NB4 (cell line): ENCODE measurements at regions not wholly inside any gene's neighbourhood (a gene's known extent, or its start where the extent isn't known, plus 50 kb on each side); places are given as distances from the start of the nearest gene placed in this dataset.

Source experiments
- MYC ChIP-seq: IDR thresholded peaks from 2 replicates; pipeline ENCODE4 v1.6.1; 2011; ENCODE audit warnings: low read depth, low read length
- POLR2A ChIP-seq: IDR thresholded peaks from 2 replicates; pipeline ENCODE4 v1.6.1; 2011; ENCODE audit warnings: mild to moderate bottlenecking; ENCODE audit not compliant: insufficient read length; ENCODE audit errors: extremely low read depth
- TF ChIP-seq, protein P1 (sequence below): IDR thresholded peaks from one replicate; pipeline ENCODE4 v1.5.1; 2012; ENCODE audit warnings: low read depth, low read length
- TF ChIP-seq, protein P2 (sequence below): IDR thresholded peaks from 2 replicates; pipeline ENCODE4 v1.6.1; 2011; ENCODE audit warnings: low read depth, low read length

DNA sequence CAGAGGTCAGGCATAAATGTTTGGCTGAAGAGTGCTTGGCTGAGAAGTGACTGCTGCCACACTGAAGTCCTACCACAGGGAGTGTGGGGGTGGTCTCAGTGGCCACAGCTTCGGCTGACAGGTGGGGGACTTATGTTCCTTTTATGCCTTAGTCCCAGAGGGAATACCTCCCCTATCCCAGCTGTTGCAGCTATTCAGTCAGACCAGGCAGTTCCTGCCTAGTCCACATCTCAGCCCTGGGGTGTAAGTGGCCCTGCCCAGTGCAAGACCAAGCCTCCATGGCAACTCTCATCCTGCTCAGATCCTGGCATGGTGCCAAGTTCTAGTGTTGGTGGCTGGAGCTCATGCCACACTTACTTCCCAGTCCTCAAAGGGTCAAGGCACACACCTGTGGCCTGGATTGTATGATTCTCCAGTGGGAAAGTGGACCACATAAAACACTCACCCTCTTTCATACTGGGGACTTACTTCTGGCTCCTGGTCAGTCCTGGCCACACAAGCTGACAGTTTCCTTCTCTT, 161.3 kb upstream of the CAND1 start:
- TF ChIP-seq, protein P1, sequence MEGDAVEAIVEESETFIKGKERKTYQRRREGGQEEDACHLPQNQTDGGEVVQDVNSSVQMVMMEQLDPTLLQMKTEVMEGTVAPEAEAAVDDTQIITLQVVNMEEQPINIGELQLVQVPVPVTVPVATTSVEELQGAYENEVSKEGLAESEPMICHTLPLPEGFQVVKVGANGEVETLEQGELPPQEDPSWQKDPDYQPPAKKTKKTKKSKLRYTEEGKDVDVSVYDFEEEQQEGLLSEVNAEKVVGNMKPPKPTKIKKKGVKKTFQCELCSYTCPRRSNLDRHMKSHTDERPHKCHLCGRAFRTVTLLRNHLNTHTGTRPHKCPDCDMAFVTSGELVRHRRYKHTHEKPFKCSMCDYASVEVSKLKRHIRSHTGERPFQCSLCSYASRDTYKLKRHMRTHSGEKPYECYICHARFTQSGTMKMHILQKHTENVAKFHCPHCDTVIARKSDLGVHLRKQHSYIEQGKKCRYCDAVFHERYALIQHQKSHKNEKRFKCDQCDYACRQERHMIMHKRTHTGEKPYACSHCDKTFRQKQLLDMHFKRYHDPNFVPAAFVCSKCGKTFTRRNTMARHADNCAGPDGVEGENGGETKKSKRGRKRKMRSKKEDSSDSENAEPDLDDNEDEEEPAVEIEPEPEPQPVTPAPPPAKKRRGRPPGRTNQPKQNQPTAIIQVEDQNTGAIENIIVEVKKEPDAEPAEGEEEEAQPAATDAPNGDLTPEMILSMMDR = no peak
- no peak for TF ChIP-seq POLR2A
- TF ChIP-seq, protein P2, sequence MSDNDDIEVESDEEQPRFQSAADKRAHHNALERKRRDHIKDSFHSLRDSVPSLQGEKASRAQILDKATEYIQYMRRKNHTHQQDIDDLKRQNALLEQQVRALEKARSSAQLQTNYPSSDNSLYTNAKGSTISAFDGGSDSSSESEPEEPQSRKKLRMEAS = no peak
- no peak for TF ChIP-seq MYC
